ENCODE measurements at regions not wholly inside any gene's neighbourhood (a gene's known extent, or its start where the extent isn't known, plus 50 kb on each side); places are given as distances from the start of the nearest gene placed in this dataset.

DNA sequence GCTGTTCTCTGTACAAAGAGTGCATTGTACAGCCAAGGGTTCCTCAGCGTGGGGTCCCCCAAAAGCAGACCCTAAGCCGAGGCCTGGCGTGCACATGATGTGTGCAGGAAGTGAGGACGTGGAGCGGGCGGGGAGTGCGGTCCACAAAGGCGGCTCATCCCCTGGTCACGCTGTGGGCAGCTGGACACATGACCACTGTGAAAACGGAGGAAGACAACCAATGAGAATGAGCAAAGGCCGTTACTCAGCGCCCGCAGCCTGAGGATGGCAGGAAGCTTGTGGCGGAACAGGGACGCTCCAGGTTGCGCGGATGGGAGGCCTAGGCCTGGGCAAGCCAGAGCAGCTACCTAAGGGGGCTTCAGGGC is 1263.7 kb downstream of the BRD1 start:
- CTCF ChIA-PET, result no interaction called here
- intact Hi-C loops (cut with micrococcal nuclease), result no loop called here
- no peaks in the 10 kb centered on the region for H3K27me3 ChIP-seq (ENCODE audit: insufficient read depth, low read length)

DNA sequence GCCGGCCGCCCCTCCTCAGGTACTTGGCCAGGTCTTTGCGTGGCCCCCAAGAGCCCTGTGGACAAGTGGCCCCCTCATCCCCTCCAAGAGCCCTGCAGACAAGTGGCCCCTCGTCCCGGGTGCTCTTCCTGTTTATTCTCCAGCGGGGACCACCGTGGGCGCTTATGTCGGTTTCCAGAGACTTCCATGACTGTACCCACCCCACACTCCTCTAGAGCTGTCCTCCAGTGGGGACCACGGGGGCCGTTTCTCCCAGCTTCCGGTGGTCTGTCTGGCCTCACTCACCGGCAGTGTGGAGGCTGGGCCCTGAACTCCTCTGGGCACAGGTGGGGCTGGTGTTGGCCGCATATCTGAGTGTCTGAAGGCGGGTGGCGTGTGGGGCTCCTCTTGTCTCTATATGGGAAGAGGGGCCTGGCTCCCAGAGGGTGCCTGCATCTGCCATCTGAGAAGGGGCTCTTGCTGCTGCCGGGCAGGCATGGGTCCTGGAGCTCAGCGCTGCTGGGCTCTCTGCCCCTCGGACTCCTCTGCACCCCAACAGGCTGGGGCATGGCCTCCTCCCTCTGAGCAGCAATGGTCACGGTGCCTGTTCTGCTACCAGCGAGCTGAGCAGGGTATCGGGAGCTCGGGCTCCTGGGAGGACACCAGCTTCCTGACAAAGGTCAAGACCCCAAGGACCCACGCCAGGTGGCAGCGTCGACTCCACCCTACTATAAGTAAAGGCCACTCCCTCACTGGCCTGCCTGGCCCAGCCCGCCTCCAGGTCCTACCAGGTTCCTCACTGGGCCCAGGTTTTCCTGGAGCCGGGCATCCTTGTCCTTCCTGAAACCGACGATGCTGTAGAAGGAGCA is 1264.3 kb downstream of the BRD1 start:
- CTCF ChIA-PET, result no interaction called here

More for the DNA sequence above, 1263.7 kb downstream of the BRD1 start:
- Histone ChIP-seq H3K9me3 (ENCODE audit: control insufficient read depth in 1 of 2, insufficient read depth in 1 of 2, low read depth in 1 of 2, low read length in 2 of 2) (no peaks in the 10 kb centered on the region; a peak in 1 of 4 replicates), H3K79me2 (ENCODE audit: insufficient read depth, low read length) (no peaks in the 10 kb centered on the region), H3K27ac (ENCODE audit: low read depth, low read length) (no peak overlapping the region), H3K9ac (ENCODE audit: low read length) (no peak overlapping the region), H3K9me2 (ENCODE audit: insufficient read depth) (no peaks in the 10 kb centered on the region), H2AFZ (ENCODE audit: low read depth, low read length, poor library complexity, severe bottlenecking) (no peak overlapping the region), H4K20me1 (ENCODE audit: insufficient read depth) (no peaks in the 10 kb centered on the region), H3K4me1 (ENCODE audit: control insufficient read depth in 1 of 2, insufficient read depth in 2 of 2, low read length in 2 of 2) (no peaks in the 10 kb centered on the region), H3K36me3 (ENCODE audit: control insufficient read depth in 1 of 2, insufficient read depth in 2 of 2, low read length in 2 of 2) (no peaks in the 10 kb centered on the region), H3K4me2 (ENCODE audit: low read length) (no peak overlapping the region), H3K4me3 (replicated peaks in 1 of 2; ENCODE audit: low read depth in 1 of 2, low read length in 2 of 2) (no peak overlapping the region)
- DNase-seq (ENCODE audit: low read depth, low spot score), result no peak
- no TSS peak for BruUV-seq (replicated peaks)
- POLR2A ChIA-PET, result no interaction called here
- no peak for TF ChIP-seq ZNF274 (IDR thresholded peaks at IDR 0.05; ENCODE audit: low read depth, low read length)
- TF ChIP-seq, protein P1, sequence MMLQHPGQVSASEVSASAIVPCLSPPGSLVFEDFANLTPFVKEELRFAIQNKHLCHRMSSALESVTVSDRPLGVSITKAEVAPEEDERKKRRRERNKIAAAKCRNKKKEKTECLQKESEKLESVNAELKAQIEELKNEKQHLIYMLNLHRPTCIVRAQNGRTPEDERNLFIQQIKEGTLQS (IDR thresholded peaks at IDR 0.05), result no peak
- RAD21 ChIA-PET (ENCODE audit: low non-redundant PET in 1 of 2, low total read pairs in 2 of 2, uncharacterized antibody in 2 of 2, unreplicated experiment in 2 of 2), result no interaction called here
- no peak for ATAC-seq

More for the DNA sequence above, 1264.3 kb downstream of the BRD1 start:
- BruUV-seq (replicated peaks), result no TSS peak
- no peaks in the 10 kb centered on the region for H3K27me3 ChIP-seq (ENCODE audit: insufficient read depth, low read length)
- no peak overlapping the region for H3K4me3 ChIP-seq (replicated peaks in 1 of 2; ENCODE audit: low read depth in 1 of 2, low read length in 2 of 2)
- no peak overlapping the region for H3K4me2 ChIP-seq (ENCODE audit: low read length)
- intact Hi-C loops (cut with micrococcal nuclease), result no loop called here
- TF ChIP-seq POLR2AphosphoS5 (IDR thresholded peaks at IDR 0.05; ENCODE audit: low read depth, low read length), result no peak
- TF ChIP-seq YY1 (IDR thresholded peaks at IDR 0.05; ENCODE audit: extremely low read depth, insufficient replicate concordance, low read depth, low read length), result no peak
- no peak for TF ChIP-seq SP1 (IDR thresholded peaks at IDR 0.05; ENCODE audit: low read depth)
- TF ChIP-seq EZH2phosphoT487 (IDR thresholded peaks at IDR 0.05; ENCODE audit: borderline replicate concordance), result no peak
- TF ChIP-seq EGR1 (IDR thresholded peaks at IDR 0.05; ENCODE audit: low read depth), result no peak
- TF ChIP-seq SIN3A (IDR thresholded peaks at IDR 0.05; ENCODE audit: low read depth), result no peak
- TF ChIP-seq ZFX (IDR thresholded peaks at IDR 0.05), result no peak
- no peak for TF ChIP-seq SRF (IDR thresholded peaks at IDR 0.05; ENCODE audit: low read depth)
- TF ChIP-seq CEBPB (IDR thresholded peaks at IDR 0.05; ENCODE audit: low read depth), result no peak
- no peak for TF ChIP-seq ZNF274 (IDR thresholded peaks at IDR 0.05; ENCODE audit: low read depth, low read length)
- RAD21 ChIA-PET (ENCODE audit: low non-redundant PET in 1 of 2, low total read pairs in 2 of 2, uncharacterized antibody in 2 of 2, unreplicated experiment in 2 of 2), result no interaction called here
- DNase-seq (ENCODE audit: low read depth, low spot score) (no peak), ATAC-seq (no peak)
- POLR2A ChIA-PET, result no interaction called here
- no peaks in the 10 kb centered on the region; a peak in 1 of 4 replicates for H3K9me3 ChIP-seq (ENCODE audit: control insufficient read depth in 1 of 2, insufficient read depth in 1 of 2, low read depth in 1 of 2, low read length in 2 of 2)
- no peaks in the 10 kb centered on the region for H3K4me1 ChIP-seq (ENCODE audit: control insufficient read depth in 1 of 2, insufficient read depth in 2 of 2, low read length in 2 of 2)
- no peaks in the 10 kb centered on the region for H3K36me3 ChIP-seq (ENCODE audit: control insufficient read depth in 1 of 2, insufficient read depth in 2 of 2, low read length in 2 of 2)
- H3K9me2 ChIP-seq (ENCODE audit: insufficient read depth), result no peaks in the 10 kb centered on the region
- no peaks in the 10 kb centered on the region for H3K79me2 ChIP-seq (ENCODE audit: insufficient read depth, low read length)
- no peak overlapping the region for H3K9ac ChIP-seq (ENCODE audit: low read length)
- H2AFZ ChIP-seq (ENCODE audit: low read depth, low read length, poor library complexity, severe bottlenecking), result no peak overlapping the region
- H3K27ac ChIP-seq (ENCODE audit: low read depth, low read length), result no peak overlapping the region
- H4K20me1 ChIP-seq (ENCODE audit: insufficient read depth), result no peaks in the 10 kb centered on the region
